ENCODE measurements at regions not wholly inside any gene's neighbourhood (a gene's known extent, or its start where the extent isn't known, plus 50 kb on each side); places are given as distances from the start of the nearest gene placed in this dataset.

- no peak for TF ChIP-seq CTCF (IDR thresholded peaks at IDR 0.05)
- TF ChIP-seq EZH2 (IDR thresholded peaks at IDR 0.05; ENCODE audit: borderline replicate concordance, insufficient read depth, low read depth, low read length, poor library complexity, severe bottlenecking), result no peak
These were observed 76.5 kb upstream of the ADAMTS5 start for GRCh38 chr21:27043377-27043776.
